Neural progenitor cell (in vitro differentiated cells): ENCODE measurements at regions not wholly inside any gene's neighbourhood (a gene's known extent, or its start where the extent isn't known, plus 50 kb on each side); places are given as distances from the start of the nearest gene placed in this dataset.
A peak's percentile ranks its signal among the peaks of the same experiment; 100 is the strongest.
"Not testable (repeated sequence)": the region's sequence is repeated elsewhere in the genome, so short reads cannot be mapped to it uniquely, and the experiment has no call there.

Experiments
- DNase-seq: peaks from one replicate; pipeline ENCODE4 v3.0.0-alpha.2; 2016; ENCODE audit warnings: low spot score
- H2AFZ ChIP-seq: fragments of 200-600 bp; sonication (generic); replicated peaks from 2 replicates; pipeline ENCODE4 v1.6.1; 2016; ENCODE audit warnings: antibody characterized with exemption
- H3F3A ChIP-seq: fragments of 200-600 bp; sonication (generic); 2 replicates; pipeline ENCODE4 v1.6.1; 2016; ENCODE audit warnings: antibody characterized with exemption, low read depth
- H3K27ac ChIP-seq: fragments of 200-600 bp; sonication (generic); 2 replicates; pipeline ENCODE4 v1.5.1; 2016; ENCODE audit warnings: mild to moderate bottlenecking
- H3K27me3 ChIP-seq: fragments of 200-600 bp; sonication (generic); 2 replicates; pipeline ENCODE4 v1.6.1; 2016; ENCODE audit warnings: mild to moderate bottlenecking, moderate library complexity
- H3K36me3 ChIP-seq: fragments of 200-600 bp; sonication (generic); 2 replicates; pipeline ENCODE4 v1.5.1; 2016
- H3K4me1 ChIP-seq: fragments of 200-600 bp; sonication (generic); 2 replicates; pipeline ENCODE4 v1.6.1; 2016; ENCODE audit warnings: mixed run types
- H3K4me2 ChIP-seq: fragments of 200-600 bp; sonication (generic); 2 replicates; pipeline ENCODE4 v1.6.1; 2016
- H3K4me3 ChIP-seq: fragments of 200-600 bp; sonication (generic); 2 replicates; pipeline ENCODE4 v1.5.1; 2016
- H3K79me2 ChIP-seq: fragments of 200-600 bp; sonication (generic); 2 replicates; pipeline ENCODE4 v1.6.1; 2016; ENCODE audit warnings: low read depth
- H3K9ac ChIP-seq: fragments of 200-600 bp; sonication (generic); 2 replicates; pipeline ENCODE4 v1.6.1; 2016
- H3K9me3 ChIP-seq: fragments of 200-600 bp; sonication (generic); 2 replicates; pipeline ENCODE4 v1.5.1; 2016; ENCODE audit warnings: low read depth
- H4K20me1 ChIP-seq: fragments of 200-600 bp; sonication (generic); 2 replicates; pipeline ENCODE4 v1.6.1; 2016; ENCODE audit warnings: low read depth
- H3K27ac Mint-ChIP-seq: 3 replicates; pipeline ENCODE4 v1.8.0; 2021; ENCODE audit warnings: mixed read lengths
- H3K27me3 Mint-ChIP-seq: 2 replicates; pipeline ENCODE4 v1.8.0; 2022; ENCODE audit warnings: low read depth, mild to moderate bottlenecking, inconsistent platforms, moderate library complexity, mixed read lengths; ENCODE audit not compliant: insufficient read depth
- H3K36me3 Mint-ChIP-seq: 3 replicates; pipeline ENCODE4 v1.8.0; 2021; ENCODE audit warnings: mixed read lengths
- H3K4me1 Mint-ChIP-seq: 3 replicates; pipeline ENCODE4 v1.8.0; 2021; ENCODE audit warnings: mixed read lengths
- H3K4me3 Mint-ChIP-seq: 3 replicates; pipeline ENCODE4 v1.8.0; 2021; ENCODE audit warnings: mild to moderate bottlenecking, moderate library complexity, mixed read lengths
- H3K9me3 Mint-ChIP-seq: 3 replicates; pipeline ENCODE4 v1.8.0; 2020; ENCODE audit warnings: mixed read lengths
- CTCF ChIP-seq: fragments of 200-600 bp; sonication (generic); IDR thresholded peaks from 2 replicates; pipeline ENCODE4 v1.5.1; 2017; ENCODE audit warnings: antibody characterized with exemption, mild to moderate bottlenecking
- EZH2 ChIP-seq: fragments of 200-600 bp; sonication (generic); IDR thresholded peaks from 2 replicates; pipeline ENCODE4 v1.6.1; 2017; ENCODE audit warnings: antibody characterized with exemption, mild to moderate bottlenecking, moderate library complexity
- EZH2phosphoT487 ChIP-seq: fragments of 200-600 bp; sonication (generic); IDR thresholded peaks from 2 replicates; pipeline ENCODE4 v1.6.1; 2017; ENCODE audit warnings: antibody characterized with exemption

GRCh38 chr2:216985658-216986141, 125.8 kb upstream of the TNP1 start:
- H3K36me3 Mint-ChIP-seq, result no peaks in the 10 kb centered on the region
- Histone ChIP-seq H3K9me3 (no peaks in the 10 kb centered on the region), H3K36me3 (no peaks in the 10 kb centered on the region), H3K27me3 (no peaks in the 10 kb centered on the region), H3K4me1 (peaks cover 26% of the 10 kb centered on the region), H3K4me3 (no peak overlapping the region), H3F3A (peaks cover 10% of the 10 kb centered on the region), H3K9ac (no peak overlapping the region), H3K79me2 (no peaks in the 10 kb centered on the region), H2AFZ (no peak overlapping the region), H4K20me1 (no peaks in the 10 kb centered on the region), H3K27ac (no peak overlapping the region), H3K4me2 (peak overlapping the region; percentile 58)
- H3K4me1 Mint-ChIP-seq, result peaks cover 10% of the 10 kb centered on the region
- no peak for TF ChIP-seq EZH2phosphoT487
- H3K27me3 Mint-ChIP-seq, result no peaks in the 10 kb centered on the region
- no peak overlapping the region for H3K27ac Mint-ChIP-seq
- peaks cover 2% of the 10 kb centered on the region for H3K9me3 Mint-ChIP-seq
- no peak overlapping the region for H3K4me3 Mint-ChIP-seq
- peak; percentile 73 for DNase-seq

- TF ChIP-seq EZH2phosphoT487 (no peak), CTCF (no peak), EZH2 (no peak)
- no peaks in the 10 kb centered on the region for H3K27me3 Mint-ChIP-seq
These were observed 125.1 kb upstream of the TNP1 start for GRCh38 chr2:216984937-216985336.

GRCh38 chr2:216981951-216982350, 122.1 kb upstream of the TNP1 start:
- peaks cover 29% of the 10 kb centered on the region for H3K9me3 Mint-ChIP-seq
- H3K27ac Mint-ChIP-seq, DNase-seq, H2AFZ ChIP-seq, H3K4me3 ChIP-seq, H3K9ac ChIP-seq, H3K27me3 Mint-ChIP-seq, H3K36me3 Mint-ChIP-seq, H3K79me2 ChIP-seq, H3K27ac ChIP-seq, H3K36me3 ChIP-seq, H3K9me3 ChIP-seq, H3K4me2 ChIP-seq, H3K27me3 ChIP-seq, H3K4me3 Mint-ChIP-seq, H3K4me1 Mint-ChIP-seq, H4K20me1 ChIP-seq: not testable (repeated sequence)
- H3K4me1 ChIP-seq, result peaks cover 17% of the 10 kb centered on the region
- peaks cover 10% of the 10 kb centered on the region for H3F3A ChIP-seq

More at GRCh38 chr2:216984937-216985336, 125.1 kb upstream of the TNP1 start:
- peaks cover 7% of the 10 kb centered on the region for H3K9me3 Mint-ChIP-seq
- peaks cover 10% of the 10 kb centered on the region for H3F3A ChIP-seq
- no peak overlapping the region for H3K9ac ChIP-seq
- H3K4me3 ChIP-seq, result no peak overlapping the region
- no peaks in the 10 kb centered on the region for H3K79me2 ChIP-seq
- H3K36me3 ChIP-seq, result no peaks in the 10 kb centered on the region
- H3K4me2 ChIP-seq, result peak overlapping the region; percentile 58
- H3K9me3 ChIP-seq, result no peaks in the 10 kb centered on the region
- no peak overlapping the region for H3K27ac ChIP-seq
- DNase-seq, result no peak
- H2AFZ ChIP-seq, result no peak overlapping the region
- peaks cover 10% of the 10 kb centered on the region for H3K4me1 Mint-ChIP-seq
- H3K36me3 Mint-ChIP-seq, result no peaks in the 10 kb centered on the region
- H3K27ac Mint-ChIP-seq, result no peak overlapping the region
- no peaks in the 10 kb centered on the region for H4K20me1 ChIP-seq
- H3K4me1 ChIP-seq, result peaks cover 26% of the 10 kb centered on the region
- H3K27me3 ChIP-seq, result no peaks in the 10 kb centered on the region
- H3K4me3 Mint-ChIP-seq, result no peak overlapping the region

- not testable (repeated sequence) for H3K36me3 Mint-ChIP-seq, H3K4me2 ChIP-seq, H3K4me1 ChIP-seq, H3K27ac ChIP-seq, H3K27ac Mint-ChIP-seq, H3K79me2 ChIP-seq, H3K4me3 ChIP-seq, H3K27me3 ChIP-seq, H3K27me3 Mint-ChIP-seq, H4K20me1 ChIP-seq, DNase-seq, H3K4me3 Mint-ChIP-seq, H2AFZ ChIP-seq, H3K9me3 ChIP-seq, H3K9ac ChIP-seq, H3K4me1 Mint-ChIP-seq, H3F3A ChIP-seq, H3K36me3 ChIP-seq
- H3K9me3 Mint-ChIP-seq, result peaks cover 31% of the 10 kb centered on the region
These were observed 120.6 kb upstream of the TNP1 start for GRCh38 chr2:216980510-216980909.
